MCF 10A (cell line): ENCODE measurements at regions not wholly inside any gene's neighbourhood (a gene's known extent, or its start where the extent isn't known, plus 50 kb on each side); places are given as distances from the start of the nearest gene placed in this dataset.

Experiments used
- BruUV-seq: library from RNA; stranded (reverse); fragments of 400-500 nt; replicated peaks from 2 replicates; lab custom pipeline; 2021; lab: Mats Ljungman, UMichigan
- CTCF ChIA-PET: fragments of 300-600 bp; sonication (Branson Sonifier 250); formaldehyde crosslinking; extraction: SDS; loops from one replicate; lab custom pipeline; 2021; ENCODE audit warnings: antibody characterized with exemption, inconsistent platforms; lab: Yijun Ruan, JAX
- POLR2A ChIA-PET: fragments of 300-600, 350-650 bp; sonication (Branson Sonifier 250); formaldehyde crosslinking; extraction: SDS; loops from one replicate; lab custom pipeline; 2020; ENCODE audit warnings: antibody characterized with exemption, inconsistent platforms; lab: Yijun Ruan, JAX
- DNase-seq: peaks from one replicate; pipeline ENCODE4 v3.0.0-alpha.2; 2018; ENCODE audit not compliant: unreplicated experiment
- H3K27ac Mint-ChIP-seq: one replicate; pipeline ENCODE4 v1.8.0; 2022; ENCODE audit warnings: mild to moderate bottlenecking, low read depth, mixed read lengths; ENCODE audit not compliant: unreplicated experiment
- H3K27me3 Mint-ChIP-seq: one replicate; pipeline ENCODE4 v1.8.0; 2022; ENCODE audit warnings: mixed read lengths; ENCODE audit not compliant: insufficient read depth, unreplicated experiment
- H3K36me3 Mint-ChIP-seq: one replicate; pipeline ENCODE4 v1.8.0; 2022; ENCODE audit warnings: mild to moderate bottlenecking, moderate library complexity, mixed read lengths; ENCODE audit not compliant: insufficient read depth, unreplicated experiment
- H3K4me1 Mint-ChIP-seq: one replicate; pipeline ENCODE4 v1.8.0; 2022; ENCODE audit warnings: mixed read lengths; ENCODE audit not compliant: insufficient read depth, unreplicated experiment
- H3K4me3 Mint-ChIP-seq: one replicate; pipeline ENCODE4 v1.8.0; 2022; ENCODE audit warnings: mild to moderate bottlenecking, moderate library complexity, mixed read lengths; ENCODE audit not compliant: unreplicated experiment
- H3K9me3 Mint-ChIP-seq: one replicate; pipeline ENCODE4 v1.8.0; 2022; ENCODE audit warnings: mixed read lengths; ENCODE audit not compliant: unreplicated experiment
- intact Hi-C: fragments of 100-400 bp; cut with micrococcal nuclease; formaldehyde crosslinking; loops from 2 replicates; pipeline ENCODE4 v1.14.1; 2022
- TF ChIP-seq, protein P1 (sequence below): fragments of 200-600 bp; IDR thresholded peaks from one replicate; pipeline ENCODE4 v1.8.0; 2022; ENCODE audit warnings: antibody characterized with exemption, mild to moderate bottlenecking; ENCODE audit not compliant: unreplicated experiment

DNA sequence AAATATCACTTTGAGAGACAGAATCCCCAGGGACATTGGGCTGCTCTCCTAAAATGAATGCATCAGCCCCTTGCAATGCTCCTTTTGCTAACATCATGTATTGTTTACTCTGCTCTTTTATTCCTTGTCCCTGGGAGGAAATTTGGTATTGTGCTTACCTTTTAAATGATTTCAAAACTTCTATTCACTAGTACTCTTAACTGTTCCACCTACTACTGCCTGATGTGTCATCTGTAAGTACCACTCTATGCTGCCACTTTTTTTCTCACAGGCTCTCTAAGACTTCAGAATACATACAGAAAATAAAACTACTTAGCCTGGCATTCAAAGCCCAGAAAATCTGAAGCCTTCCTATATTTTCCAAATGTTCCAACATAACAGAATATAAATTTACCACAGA, 667.2 kb downstream of the BRINP1 start:
- CTCF ChIA-PET, result interaction anchor here (0.6 kb wide), 2 partner anchors 12 to 53 kb away, joined by 3 read pairs; no protein-coding TSS in a partner anchor
- BruUV-seq, result no TSS peak

DNA sequence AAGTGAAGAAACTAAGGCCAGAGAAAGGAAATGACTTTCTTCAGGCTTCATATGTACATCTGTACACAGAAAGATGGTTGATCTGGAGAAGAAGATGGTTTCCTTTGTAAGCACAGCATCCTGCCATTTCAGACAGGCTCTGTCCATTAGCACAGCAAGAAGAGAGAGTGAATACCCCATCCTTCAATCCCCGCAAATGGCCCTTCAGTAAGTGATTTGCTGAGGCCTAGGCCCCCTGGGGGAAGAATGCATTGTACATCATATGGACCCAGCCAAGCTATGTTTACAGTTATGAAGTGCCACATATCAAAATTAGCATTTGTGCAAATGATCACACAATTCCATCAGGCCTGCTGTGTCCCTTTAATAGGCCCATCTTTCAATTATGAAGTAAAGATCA, 657.4 kb downstream of the BRINP1 start:
- POLR2A ChIA-PET, result no interaction called here
- TF ChIP-seq, protein P1, sequence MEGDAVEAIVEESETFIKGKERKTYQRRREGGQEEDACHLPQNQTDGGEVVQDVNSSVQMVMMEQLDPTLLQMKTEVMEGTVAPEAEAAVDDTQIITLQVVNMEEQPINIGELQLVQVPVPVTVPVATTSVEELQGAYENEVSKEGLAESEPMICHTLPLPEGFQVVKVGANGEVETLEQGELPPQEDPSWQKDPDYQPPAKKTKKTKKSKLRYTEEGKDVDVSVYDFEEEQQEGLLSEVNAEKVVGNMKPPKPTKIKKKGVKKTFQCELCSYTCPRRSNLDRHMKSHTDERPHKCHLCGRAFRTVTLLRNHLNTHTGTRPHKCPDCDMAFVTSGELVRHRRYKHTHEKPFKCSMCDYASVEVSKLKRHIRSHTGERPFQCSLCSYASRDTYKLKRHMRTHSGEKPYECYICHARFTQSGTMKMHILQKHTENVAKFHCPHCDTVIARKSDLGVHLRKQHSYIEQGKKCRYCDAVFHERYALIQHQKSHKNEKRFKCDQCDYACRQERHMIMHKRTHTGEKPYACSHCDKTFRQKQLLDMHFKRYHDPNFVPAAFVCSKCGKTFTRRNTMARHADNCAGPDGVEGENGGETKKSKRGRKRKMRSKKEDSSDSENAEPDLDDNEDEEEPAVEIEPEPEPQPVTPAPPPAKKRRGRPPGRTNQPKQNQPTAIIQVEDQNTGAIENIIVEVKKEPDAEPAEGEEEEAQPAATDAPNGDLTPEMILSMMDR, result no peak
- Mint-ChIP-seq H3K4me1 (no peaks in the 10 kb centered on the region), H3K27ac (no peak overlapping the region), H3K4me3 (no peak overlapping the region), H3K27me3 (no peaks in the 10 kb centered on the region), H3K36me3 (no peaks in the 10 kb centered on the region), H3K9me3 (peaks cover 14% of the 10 kb centered on the region)
- no peak for DNase-seq
- CTCF ChIA-PET, result interaction anchor here (1.2 kb wide), 1 partner anchor 11 kb away, joined by 3 read pairs; no protein-coding TSS in a partner anchor
- BruUV-seq, result no TSS peak
- intact Hi-C loops, result no loop called here

More for the DNA sequence above, 667.2 kb downstream of the BRINP1 start:
- H3K27ac Mint-ChIP-seq, result no peak overlapping the region
- DNase-seq, result no peak
- H3K9me3 Mint-ChIP-seq, result peaks cover 47% of the 10 kb centered on the region
- intact Hi-C loops, result no loop called here
- H3K4me3 Mint-ChIP-seq, result no peak overlapping the region
- no peaks in the 10 kb centered on the region for H3K36me3 Mint-ChIP-seq
- no peaks in the 10 kb centered on the region for H3K4me1 Mint-ChIP-seq
- TF ChIP-seq, protein P1, result no peak
- no peaks in the 10 kb centered on the region for H3K27me3 Mint-ChIP-seq
- POLR2A ChIA-PET, result no interaction called here

DNA sequence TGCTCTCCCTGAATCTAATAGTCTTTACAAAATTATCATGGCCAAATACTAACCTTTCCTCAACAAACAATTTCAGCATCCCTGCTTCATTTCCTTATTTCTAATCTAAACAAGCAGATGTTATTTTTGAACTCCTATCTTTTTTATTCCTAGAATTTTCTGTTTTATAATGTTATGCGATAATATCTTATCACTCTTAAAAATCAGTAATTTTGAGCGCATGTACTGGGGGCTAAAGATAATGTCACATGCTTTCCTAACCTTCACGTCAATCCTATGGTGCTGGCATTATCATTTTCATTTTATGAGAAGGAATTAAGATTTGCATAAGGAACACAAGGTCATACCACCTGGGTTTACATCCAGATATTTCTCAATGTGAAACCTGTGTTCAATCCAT, 648.0 kb downstream of the BRINP1 start:
- no TSS peak for BruUV-seq
- Mint-ChIP-seq H3K4me1 (no peaks in the 10 kb centered on the region), H3K4me3 (no peak overlapping the region), H3K9me3 (peaks cover 20% of the 10 kb centered on the region), H3K27me3 (no peaks in the 10 kb centered on the region), H3K36me3 (no peaks in the 10 kb centered on the region), H3K27ac (no peak overlapping the region)
- POLR2A ChIA-PET, result no interaction called here
- no peak for DNase-seq
- CTCF ChIA-PET, result no interaction called here
- TF ChIP-seq, protein P1, result no peak
- intact Hi-C loops, result no loop called here

DNA sequence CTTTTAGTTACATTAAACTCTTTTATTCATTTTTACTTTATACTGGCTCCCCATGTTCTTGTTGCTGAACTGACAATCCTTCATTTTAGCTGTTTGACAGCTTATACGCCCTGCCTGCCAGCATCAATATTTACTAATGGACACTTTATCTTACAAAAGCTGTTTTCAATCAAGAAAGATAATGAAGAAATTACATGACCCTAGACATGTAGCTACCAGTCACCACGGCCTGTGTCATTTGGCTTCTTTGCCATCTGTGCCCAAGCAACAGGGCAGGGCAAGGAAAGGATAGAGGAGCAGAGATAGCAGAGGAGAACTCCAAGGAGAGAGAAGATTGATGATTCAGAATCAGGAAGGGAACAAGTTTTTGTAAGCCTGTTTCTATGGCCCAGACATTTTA, 647.3 kb downstream of the BRINP1 start:
- H3K27ac Mint-ChIP-seq, result no peak overlapping the region
- H3K27me3 Mint-ChIP-seq, result no peaks in the 10 kb centered on the region
- H3K4me1 Mint-ChIP-seq, result no peaks in the 10 kb centered on the region
- TF ChIP-seq, protein P1, result no peak
- no TSS peak for BruUV-seq
- intact Hi-C loops, result no loop called here
- H3K4me3 Mint-ChIP-seq, result no peak overlapping the region
- no peaks in the 10 kb centered on the region for H3K36me3 Mint-ChIP-seq
- peaks cover 20% of the 10 kb centered on the region for H3K9me3 Mint-ChIP-seq
- ChIA-PET POLR2A (no interaction called here), CTCF (interaction anchor here (0.6 kb wide), 1 partner anchor 652 kb away, joined by 3 read pairs; no protein-coding TSS in a partner anchor)
- DNase-seq, result no peak
